ENCODE measurements at regions not wholly inside any gene's neighbourhood (a gene's known extent, or its start where the extent isn't known, plus 50 kb on each side); places are given as distances from the start of the nearest gene placed in this dataset.

DNA sequence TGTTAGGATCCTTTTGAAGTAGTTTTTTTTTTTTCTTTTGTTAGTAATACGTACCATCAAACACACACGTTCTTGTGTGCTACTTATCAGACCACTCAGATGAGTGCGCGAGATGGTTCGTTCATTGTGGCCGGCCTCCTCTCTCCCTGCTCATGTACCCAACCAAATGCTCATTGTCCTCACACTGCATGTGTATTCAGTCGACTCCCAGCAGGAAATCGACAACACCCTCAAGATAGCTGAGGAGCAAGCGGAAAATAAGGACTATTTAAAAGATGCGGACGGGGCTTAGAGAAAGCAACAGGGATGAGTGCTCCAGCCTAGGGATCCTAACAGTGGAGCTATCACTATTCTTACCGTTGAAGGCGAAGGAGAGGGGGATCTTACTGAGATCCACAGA lies 72.9 kb upstream of the GUCY1A1 start:
- H3K9me1 ChIP-seq (ENCODE audit: control insufficient read depth, extremely low read depth, insufficient read depth, low read length), result no peaks in the 10 kb centered on the region
- H3K9ac ChIP-seq (ENCODE audit: control insufficient read depth, extremely low read depth, insufficient read depth, low read length), result no peak overlapping the region
- TF ChIP-seq EZH2 (IDR thresholded peaks at IDR 0.05; ENCODE audit: low read length), result no peak
- TF ChIP-seq, protein P1, sequence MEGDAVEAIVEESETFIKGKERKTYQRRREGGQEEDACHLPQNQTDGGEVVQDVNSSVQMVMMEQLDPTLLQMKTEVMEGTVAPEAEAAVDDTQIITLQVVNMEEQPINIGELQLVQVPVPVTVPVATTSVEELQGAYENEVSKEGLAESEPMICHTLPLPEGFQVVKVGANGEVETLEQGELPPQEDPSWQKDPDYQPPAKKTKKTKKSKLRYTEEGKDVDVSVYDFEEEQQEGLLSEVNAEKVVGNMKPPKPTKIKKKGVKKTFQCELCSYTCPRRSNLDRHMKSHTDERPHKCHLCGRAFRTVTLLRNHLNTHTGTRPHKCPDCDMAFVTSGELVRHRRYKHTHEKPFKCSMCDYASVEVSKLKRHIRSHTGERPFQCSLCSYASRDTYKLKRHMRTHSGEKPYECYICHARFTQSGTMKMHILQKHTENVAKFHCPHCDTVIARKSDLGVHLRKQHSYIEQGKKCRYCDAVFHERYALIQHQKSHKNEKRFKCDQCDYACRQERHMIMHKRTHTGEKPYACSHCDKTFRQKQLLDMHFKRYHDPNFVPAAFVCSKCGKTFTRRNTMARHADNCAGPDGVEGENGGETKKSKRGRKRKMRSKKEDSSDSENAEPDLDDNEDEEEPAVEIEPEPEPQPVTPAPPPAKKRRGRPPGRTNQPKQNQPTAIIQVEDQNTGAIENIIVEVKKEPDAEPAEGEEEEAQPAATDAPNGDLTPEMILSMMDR (optimal IDR thresholded peaks at IDR 0.05 in 1 of 3, IDR thresholded peaks at IDR 0.05 in 1 of 3, conservative IDR thresholded peaks at IDR 0.05 in 1 of 3; ENCODE audit: extremely low read depth in 1 of 3, insufficient read depth in 2 of 3, low read length in 3 of 3), result no peak
- no peaks in the 10 kb centered on the region for H3K4me1 ChIP-seq (ENCODE audit: control insufficient read depth, extremely low read depth, insufficient read depth, low read length)
- DNase-seq (ENCODE audit: low read depth, low spot score) (no peak), FAIRE-seq (no peak)
- H3K79me2 ChIP-seq (ENCODE audit: control insufficient read depth, insufficient read depth, low read length), result no peaks in the 10 kb centered on the region
- H3K36me3 ChIP-seq (ENCODE audit: control insufficient read depth in 2 of 2, extremely low read depth in 1 of 2, insufficient read depth in 2 of 2, low read length in 2 of 2), result no peaks in the 10 kb centered on the region
- no peaks in the 10 kb centered on the region for H3K9me3 ChIP-seq (ENCODE audit: control insufficient read depth, low read depth, low read length)
- no peak overlapping the region for H3K4me3 ChIP-seq (ENCODE audit: control insufficient read depth in 2 of 3, extremely low read depth in 1 of 3, insufficient read depth in 2 of 3, low read depth in 1 of 3, low read length in 3 of 3)
- no peak overlapping the region for H2AFZ ChIP-seq (ENCODE audit: control insufficient read depth, low read length)
- no peak overlapping the region for H3K4me2 ChIP-seq (ENCODE audit: control insufficient read depth, extremely low read depth, insufficient read depth, low read depth, low read length)
- no peaks in the 10 kb centered on the region for H4K20me1 ChIP-seq (ENCODE audit: control insufficient read depth, extremely low read depth, insufficient read depth, low read length)
- dilution Hi-C loops (cut with MboI; ENCODE audit: extremely low pct_ligation_motif_present, low sequenced_read_pairs), result no loop called here
- H3K27me3 ChIP-seq (ENCODE audit: control insufficient read depth, extremely low read depth, insufficient read depth, low read length), result no peaks in the 10 kb centered on the region
- no peak overlapping the region for H3K27ac ChIP-seq (ENCODE audit: control insufficient read depth, insufficient read depth, low read length)

- DNase-seq (ENCODE audit: low read depth, low spot score) (no peak), FAIRE-seq (no peak)
- Histone ChIP-seq H3K4me1 (ENCODE audit: control insufficient read depth, extremely low read depth, insufficient read depth, low read length) (no peaks in the 10 kb centered on the region), H3K36me3 (ENCODE audit: control insufficient read depth in 2 of 2, extremely low read depth in 1 of 2, insufficient read depth in 2 of 2, low read length in 2 of 2) (no peaks in the 10 kb centered on the region), H3K27ac (ENCODE audit: control insufficient read depth, insufficient read depth, low read length) (no peak overlapping the region), H3K4me3 (ENCODE audit: control insufficient read depth in 2 of 3, extremely low read depth in 1 of 3, insufficient read depth in 2 of 3, low read depth in 1 of 3, low read length in 3 of 3) (no peak overlapping the region), H3K9ac (ENCODE audit: control insufficient read depth, extremely low read depth, insufficient read depth, low read length) (no peak overlapping the region), H3K9me3 (ENCODE audit: control insufficient read depth, low read depth, low read length) (no peaks in the 10 kb centered on the region), H3K4me2 (ENCODE audit: control insufficient read depth, extremely low read depth, insufficient read depth, low read depth, low read length) (no peak overlapping the region), H2AFZ (ENCODE audit: control insufficient read depth, low read length) (no peak overlapping the region), H3K79me2 (ENCODE audit: control insufficient read depth, insufficient read depth, low read length) (no peaks in the 10 kb centered on the region), H4K20me1 (ENCODE audit: control insufficient read depth, extremely low read depth, insufficient read depth, low read length) (no peaks in the 10 kb centered on the region), H3K9me1 (ENCODE audit: control insufficient read depth, extremely low read depth, insufficient read depth, low read length) (no peaks in the 10 kb centered on the region), H3K27me3 (ENCODE audit: control insufficient read depth, extremely low read depth, insufficient read depth, low read length) (no peaks in the 10 kb centered on the region)
- no peak for TF ChIP-seq EZH2 (IDR thresholded peaks at IDR 0.05; ENCODE audit: low read length)
- TF ChIP-seq, protein P1 (optimal IDR thresholded peaks at IDR 0.05 in 1 of 3, IDR thresholded peaks at IDR 0.05 in 1 of 3, conservative IDR thresholded peaks at IDR 0.05 in 1 of 3; ENCODE audit: extremely low read depth in 1 of 3, insufficient read depth in 2 of 3, low read length in 3 of 3), result no peak
- dilution Hi-C loops (cut with MboI; ENCODE audit: extremely low pct_ligation_motif_present, low sequenced_read_pairs), result no loop called here
Observed at GRCh38 chr4:155592938-155593297, 73.7 kb upstream of the GUCY1A1 start.
